Hypothalamus (tissue), 51 donors: ENCODE measurements at regions not wholly inside any gene's neighbourhood (a gene's known extent, or its start where the extent isn't known, plus 50 kb on each side); places are given as distances from the start of the nearest gene placed in this dataset.
A peak's percentile ranks its signal among the peaks of the same experiment; 100 is the strongest.
"Not testable (repeated sequence)": the region's sequence is repeated elsewhere in the genome, so short reads cannot be mapped to it uniquely, and the experiment has no call there.

ENCODE experiments used
- DNase-seq, 51 donors: peaks; one replicate each; lab custom pipeline; 2025; lab: John Stamatoyannopoulos, UW

DNA sequence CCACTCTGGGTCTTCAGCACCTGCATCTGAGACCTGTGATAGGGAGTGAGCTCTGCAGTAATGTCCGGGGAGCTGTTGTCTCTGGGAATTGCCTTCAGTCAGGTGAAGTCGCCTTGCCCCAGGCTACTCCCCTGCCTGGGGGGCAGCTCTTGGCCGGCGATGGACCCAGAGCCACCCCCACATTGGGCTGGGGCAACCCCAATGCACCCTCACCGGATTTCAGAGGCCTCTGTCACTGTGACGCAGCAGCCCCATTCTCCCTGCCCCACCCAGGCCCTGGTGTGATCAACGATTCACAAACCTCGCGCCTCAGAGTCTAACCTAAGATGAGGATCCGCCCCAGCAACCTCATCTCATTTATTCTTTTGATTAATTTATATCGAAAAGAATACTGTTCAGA, 303.6 kb downstream of the NDUFA10 start:
- DNase-seq, result no peak

DNA sequence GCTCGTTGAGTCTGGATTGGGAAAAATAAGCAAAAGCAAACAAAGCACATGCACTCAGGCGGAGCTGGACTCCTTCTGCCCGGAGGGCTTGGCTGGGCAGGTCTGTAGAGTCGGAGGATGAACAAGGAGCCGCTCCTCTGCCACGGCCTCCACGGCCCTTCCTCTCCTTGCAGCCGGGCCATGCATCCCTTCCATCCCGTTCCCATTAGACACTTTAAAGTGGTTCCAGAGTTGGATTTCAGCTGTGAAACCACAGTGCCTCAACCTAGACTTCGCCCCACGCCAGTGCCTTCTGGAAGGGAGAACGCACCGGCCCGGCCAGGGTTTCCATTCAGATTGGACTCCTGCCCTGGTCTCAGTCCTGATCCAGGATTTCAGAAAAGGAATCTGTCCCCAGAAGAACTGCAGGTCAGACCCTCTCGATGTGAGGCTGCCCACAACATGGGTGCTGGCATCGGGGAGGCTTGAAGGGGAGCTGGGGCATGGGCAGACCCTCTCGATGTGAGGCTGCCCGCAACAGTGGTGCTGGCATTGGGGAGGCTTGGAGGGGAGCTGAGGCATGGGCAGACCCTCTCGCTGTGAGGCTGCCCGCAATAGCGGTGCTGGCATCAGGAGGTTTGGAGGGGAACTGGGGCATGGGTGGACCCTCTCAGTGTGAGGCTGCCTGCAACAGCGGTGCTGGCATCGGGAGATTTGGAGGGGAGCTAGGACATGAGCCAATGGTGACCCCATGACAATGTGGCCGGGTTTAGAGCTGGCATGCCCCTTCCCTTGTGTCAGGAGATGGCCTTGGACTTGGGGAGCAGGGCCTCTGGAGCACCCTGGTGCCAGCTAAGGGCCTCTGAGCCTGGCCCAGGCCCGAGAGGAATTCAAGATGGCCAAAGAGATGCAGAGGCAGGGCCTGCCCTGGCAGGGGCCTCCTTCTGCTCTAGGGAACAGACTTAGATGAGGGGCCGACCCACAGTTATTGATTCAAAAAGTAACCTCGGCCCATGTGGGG, 304.5 kb downstream of the NDUFA10 start:
- no peak for DNase-seq

DNA sequence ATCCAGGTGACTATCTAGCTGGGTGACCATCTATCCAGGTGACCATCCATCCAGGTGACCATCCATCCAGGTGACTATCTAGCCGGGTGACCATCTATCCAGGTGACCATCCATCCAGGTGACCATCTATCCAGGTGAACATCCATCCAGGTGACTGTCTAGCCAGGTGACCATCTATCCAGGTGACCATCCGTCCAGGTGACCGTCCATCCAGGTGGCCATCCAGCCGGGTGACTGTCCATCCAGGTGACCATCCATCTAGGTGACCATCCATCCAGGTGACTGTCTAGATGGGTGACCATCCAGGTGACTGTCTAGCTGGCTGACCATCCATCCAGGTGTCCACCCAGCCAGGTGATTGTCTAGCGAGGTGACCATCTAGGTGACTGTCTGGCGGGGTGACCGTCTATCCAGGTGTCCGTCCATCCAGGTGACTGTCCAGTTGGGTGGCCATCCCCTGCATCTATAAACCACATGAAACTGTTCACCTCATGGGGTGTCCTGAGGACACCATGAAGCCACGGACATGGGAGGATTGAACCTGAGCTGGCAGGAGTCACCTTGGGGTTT, 305.3 kb downstream of the NDUFA10 start:
- no peak for DNase-seq

DNA sequence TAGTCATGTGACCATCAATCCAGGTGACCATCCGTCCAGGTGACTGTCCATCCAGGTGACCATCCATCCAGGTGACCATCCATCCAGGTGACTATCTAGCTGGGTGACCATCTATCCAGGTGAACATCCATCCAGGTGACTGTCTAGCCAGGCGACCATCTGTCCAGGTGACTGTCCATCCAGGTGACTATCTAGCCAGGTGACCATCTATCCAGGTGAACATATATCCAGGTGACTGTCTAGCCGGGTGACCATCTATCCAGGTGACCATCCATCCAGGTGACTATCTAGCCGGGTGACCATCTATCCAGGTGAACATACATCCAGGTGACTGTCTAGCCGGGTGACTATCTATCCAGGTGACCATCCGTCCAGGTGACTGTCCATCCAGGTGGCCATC, 306.2 kb downstream of the NDUFA10 start:
- not testable (repeated sequence) for DNase-seq

DNA sequence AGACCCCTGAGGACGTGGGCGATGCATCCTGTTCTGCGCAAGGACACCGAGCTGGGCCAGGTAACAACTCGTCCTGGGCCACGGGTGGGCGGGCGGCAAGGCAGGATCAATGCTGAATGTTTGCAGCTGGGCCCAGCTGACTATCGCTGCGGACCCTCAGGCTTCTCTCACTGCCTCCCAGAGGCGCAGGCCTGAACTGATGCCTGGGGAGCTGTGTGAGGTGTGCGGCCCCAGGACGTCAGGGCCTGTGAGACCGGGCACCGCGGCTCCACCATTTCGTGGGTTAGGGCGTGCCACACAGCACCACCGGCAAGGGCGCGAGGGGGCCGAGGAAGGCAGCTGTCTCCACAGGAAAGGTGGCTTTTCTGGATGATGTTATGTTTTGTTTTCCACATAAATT, 307.4 kb downstream of the NDUFA10 start:
- DNase-seq, result no peak

DNA sequence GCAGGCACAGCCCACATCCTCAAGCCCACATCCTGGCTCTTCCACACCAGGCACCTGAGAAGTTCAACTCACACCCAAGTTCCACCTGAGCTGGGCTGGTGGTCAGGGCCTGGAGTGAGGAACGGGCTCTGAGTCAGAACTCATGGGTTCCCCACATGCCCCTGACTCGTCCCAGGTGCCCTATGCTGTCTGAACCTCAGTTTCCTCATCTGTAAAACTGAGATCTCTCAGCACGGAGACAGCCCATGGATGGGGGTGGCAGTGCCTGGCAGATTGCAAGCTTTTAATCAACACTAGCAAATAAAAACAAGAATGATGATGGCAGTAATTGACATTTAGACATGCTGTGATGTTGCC, 307.8 kb downstream of the NDUFA10 start:
- DNase-seq, result no peak

DNA sequence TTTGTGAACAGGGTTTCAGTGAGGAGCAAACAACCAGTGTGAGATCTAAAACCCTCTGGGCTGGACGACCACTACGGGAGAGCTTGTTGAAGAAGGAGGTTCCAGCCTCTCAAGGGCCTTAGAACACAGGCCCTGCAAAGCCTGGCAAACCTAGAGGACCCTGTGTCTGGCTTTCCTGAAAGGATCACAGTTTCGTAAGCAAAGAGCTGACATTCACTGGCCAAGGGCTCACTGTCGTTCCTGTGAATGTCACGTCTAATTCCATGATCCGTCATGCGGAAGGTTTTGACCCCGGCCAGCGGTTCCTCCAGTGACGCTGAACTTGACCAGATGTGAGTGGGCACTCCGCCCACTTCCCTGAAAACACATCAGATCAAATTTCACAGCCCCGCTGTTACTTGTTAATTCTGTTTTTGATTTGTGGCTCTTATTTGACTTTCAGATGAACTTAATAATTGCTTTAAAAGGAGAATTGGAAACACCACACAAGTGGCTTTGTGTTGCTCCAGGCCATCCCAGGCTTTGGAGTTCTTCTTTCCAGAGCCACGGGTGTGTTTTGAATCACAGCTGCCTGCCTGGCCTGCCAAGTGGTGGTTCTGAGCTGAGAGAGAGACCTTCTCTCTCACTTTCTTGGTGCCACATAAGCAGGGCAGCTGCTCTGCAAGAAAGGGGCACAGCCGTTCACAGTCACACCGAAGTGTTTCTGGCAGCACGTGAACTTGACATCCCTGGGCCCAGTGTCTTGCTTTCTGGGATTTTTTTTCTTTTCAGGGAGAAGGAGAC, 308.4 kb downstream of the NDUFA10 start:
- peak in 31 of 51 donors; percentile 24 to 79 (median 46) for DNase-seq

DNA sequence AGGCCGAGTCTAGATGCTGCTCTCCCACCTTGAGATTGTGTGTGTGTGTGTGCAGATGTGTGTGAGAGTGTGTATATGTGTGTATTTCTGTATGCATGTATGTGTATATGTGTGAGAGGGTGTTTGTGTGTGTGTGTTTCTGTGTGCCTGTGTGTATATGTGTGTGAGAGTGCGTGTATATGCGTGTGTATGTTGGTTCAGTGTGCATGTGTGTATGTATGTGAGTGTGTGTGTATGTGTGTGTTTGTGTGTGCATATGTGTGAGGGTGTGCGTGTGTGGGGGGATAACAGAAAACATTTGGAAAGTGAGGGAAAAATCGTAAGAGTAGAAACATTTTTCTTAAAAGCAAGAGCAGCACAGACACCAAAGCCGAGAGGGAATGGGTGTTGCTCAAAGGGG, 309.1 kb downstream of the NDUFA10 start:
- no peak for DNase-seq

DNA sequence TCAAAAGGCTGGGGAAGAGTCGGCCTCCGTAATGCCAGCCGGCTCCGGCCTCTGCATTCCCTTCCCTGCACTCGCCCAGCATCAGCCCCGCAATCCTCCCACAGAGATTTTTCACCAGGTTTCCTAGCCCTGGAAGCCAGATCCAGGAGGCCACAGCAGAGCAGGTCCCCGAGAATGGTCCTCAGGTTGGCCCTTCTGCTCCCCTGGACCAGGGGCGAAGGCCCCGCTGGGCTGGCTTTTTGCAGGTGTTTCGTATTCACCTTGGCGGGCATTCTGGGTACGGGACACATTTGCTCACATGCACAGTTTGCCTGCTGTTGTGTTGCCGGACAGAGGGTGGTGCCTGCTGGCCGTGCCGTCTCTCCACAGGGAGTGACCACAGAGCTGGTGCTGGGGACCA, 309.5 kb downstream of the NDUFA10 start:
- peak in 1 of 51 donors; percentile 20 for DNase-seq

DNA sequence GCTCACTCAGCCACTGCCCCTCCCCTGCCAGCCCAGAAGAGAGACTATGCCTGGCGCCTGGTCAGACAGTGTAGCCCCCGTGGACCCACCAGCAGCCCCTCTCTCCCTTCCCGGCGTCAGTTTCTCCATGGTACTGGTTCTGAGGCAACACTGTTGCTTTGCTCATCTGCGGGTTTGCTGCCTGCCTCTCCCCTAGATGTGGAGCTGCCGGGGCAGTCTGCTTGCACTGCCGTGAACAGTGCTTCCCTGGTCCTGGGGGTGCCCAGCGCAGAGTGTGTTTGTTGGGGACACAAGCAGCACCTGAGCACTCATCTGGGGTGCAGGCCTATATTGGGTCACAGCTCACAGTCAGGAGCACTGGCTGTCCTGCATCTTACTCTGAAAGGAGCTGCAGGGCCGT, 309.9 kb downstream of the NDUFA10 start:
- DNase-seq, result no peak

DNA sequence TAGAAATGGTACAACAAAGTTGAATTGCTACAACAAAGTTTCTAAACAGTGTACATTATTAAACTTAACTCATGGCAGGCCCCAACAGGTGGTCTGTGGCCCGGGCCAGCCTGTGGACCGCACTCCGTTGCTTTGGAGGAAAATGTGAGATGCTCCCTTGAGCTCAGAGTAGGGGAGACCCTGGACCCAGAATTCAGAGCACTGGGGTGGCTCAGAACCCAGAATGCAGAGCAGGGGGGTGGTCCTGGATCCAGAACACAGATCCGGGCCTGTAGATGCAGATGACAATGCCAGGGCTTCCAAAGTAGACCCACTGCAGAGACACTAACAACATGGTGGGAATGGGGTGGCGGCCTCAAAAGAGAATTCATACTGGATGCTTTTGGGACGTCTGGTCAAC, 311.0 kb downstream of the NDUFA10 start:
- no peak for DNase-seq

DNA sequence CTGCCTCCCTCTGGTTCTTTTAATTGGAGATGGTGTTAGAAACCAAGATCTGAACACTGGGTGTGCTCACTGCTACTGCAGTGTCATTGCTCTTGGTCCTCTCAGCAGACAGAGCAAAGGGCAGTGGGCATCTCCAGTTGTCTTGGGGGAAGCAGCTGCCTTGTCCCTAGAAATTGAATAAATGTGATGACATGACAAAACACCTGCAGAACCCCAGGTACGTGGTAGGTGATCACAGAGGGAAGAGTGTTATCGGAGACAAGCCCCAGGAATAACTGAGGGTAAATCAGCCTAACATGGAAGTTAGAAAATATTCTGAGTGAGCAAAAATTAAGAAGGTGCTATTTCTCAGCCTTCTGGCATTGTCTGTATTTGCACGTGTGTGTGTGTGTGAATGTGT, 311.9 kb upstream of the HDAC4 start:
- DNase-seq, result no peak

DNA sequence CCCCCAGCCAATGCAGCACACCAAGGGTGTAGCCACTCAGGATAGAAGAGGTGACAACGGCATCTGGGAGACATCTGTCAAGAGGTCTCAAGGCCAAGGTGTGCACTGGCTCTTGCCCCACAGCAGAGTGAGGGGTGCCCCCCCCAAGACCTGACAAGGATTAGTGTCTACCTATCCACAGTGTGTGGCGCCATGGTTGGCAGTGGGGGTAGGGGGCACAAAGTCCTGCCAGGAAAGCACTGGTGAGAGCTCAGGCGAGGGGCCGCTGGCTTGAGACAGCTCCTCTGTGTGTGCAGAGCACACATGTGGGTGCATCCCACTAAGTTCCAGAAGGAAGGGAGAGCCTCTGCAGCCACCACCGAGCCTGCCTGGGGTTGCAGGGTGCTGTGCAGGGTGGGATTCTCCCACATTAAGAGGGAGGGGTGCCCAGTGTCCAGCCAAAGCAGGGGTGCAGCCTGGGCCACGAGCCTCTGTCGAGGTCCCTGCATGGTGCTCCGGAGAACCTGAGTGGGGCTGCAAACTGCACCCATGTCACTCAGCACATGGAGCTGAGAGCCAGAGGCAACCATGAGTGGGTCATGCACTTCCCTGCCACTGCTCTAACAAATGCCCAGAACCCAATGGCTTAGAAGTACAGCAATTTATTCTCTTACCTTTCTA, 311.2 kb upstream of the HDAC4 start:
- no peak for DNase-seq

DNA sequence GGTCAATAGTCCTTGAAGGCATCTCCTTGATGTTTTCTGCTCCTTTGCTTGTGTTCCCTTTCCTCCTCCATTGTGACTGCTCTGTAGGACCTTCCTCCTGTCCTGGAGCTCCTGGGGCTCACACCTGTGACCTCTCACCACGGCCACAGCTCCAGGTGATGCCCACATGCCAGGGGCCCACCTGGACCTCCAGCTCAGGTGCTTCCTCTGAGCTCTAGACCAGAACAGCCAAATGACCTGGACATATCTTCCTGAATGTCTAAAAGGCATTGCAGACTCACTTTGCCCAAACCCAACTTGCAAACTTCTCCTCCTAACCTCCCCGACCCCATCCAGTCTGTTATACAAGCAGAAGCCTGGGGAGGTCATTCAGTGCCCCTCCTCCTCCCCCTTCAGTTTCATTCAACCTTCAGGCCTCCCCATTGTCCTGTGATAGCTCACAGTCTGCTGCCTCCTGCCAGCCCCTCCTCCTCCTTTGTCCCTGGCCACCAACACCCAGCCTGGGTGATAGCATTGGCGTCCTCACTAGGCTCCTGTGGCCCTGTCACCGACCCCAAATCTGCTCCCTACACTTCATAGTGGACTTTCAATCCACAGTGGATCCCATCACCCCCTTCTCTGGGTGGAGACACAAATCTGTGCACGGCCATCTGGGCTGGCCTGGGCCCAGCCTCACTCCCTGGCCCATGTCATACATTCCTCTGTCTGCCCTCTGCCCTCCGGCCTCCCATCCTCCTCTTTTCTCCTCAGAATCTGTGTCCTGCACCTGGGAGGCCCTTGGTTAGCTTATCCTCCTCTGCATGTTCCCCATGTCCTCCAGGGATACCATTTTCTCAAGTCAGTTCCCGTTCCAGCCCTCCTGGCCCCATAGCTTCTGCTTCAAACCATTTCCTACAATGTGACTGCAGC, 310.4 kb upstream of the HDAC4 start:
- no peak for DNase-seq

DNA sequence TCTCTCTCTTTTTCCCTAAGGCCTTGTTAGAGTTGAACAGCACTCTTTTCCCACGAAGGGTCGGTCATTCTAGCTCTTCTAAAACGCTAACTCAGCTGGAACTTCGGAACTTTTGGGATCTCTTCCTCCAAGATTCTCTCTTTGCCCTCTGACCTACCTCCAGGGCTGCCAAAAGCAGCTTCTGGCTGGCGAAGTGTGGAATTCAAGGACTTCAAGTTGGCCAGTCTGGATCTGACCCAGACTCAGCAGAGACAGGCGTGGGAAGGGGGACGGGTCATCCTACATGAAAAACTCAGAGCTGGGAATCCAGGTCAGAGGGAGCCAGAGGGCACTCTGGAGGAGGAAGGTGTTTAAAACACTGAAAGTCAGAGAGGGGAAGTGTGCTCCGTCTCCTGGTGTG, 305.5 kb upstream of the HDAC4 start:
- peak in 8 of 51 donors; percentile 29 to 57 (median 38) for DNase-seq

DNA sequence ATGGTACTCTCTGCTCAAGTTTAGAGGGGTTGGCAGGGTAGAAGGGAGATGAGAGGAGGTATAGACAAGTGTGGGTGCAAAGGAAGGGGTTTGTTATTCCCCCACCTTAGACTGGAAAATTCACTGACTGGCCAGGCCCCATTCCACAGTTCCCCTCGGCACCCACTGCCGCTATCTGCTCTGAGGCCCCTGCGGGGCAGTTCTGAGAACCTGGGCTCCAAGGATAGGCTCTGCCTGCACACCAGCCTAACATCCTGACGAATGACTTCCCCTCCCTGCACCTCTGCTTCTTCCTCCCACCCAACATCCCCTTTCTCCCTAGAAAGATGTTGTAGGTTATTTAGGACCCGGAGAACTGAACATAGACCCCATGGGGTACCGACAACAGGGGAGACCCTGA, 303.9 kb upstream of the HDAC4 start:
- no peak for DNase-seq

DNA sequence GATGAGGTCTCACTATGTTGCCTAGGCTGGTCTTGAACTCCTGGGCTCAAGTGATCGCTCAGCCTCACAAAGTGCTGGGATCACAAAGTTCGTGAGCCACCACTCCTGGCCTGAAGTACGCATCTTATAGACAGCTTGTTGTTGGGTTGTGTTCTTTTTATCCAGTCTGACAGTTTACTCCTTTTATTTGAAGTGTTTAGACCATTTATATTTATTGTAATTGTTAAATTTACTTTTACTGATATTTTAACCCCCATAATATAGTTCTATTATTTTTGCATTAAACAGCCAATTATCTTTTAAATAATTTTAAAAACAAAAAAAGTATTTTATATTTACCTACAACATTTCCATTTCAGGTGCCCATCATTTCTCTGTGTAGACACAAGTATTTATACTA, 303.0 kb upstream of the HDAC4 start:
- DNase-seq, result no peak

DNA sequence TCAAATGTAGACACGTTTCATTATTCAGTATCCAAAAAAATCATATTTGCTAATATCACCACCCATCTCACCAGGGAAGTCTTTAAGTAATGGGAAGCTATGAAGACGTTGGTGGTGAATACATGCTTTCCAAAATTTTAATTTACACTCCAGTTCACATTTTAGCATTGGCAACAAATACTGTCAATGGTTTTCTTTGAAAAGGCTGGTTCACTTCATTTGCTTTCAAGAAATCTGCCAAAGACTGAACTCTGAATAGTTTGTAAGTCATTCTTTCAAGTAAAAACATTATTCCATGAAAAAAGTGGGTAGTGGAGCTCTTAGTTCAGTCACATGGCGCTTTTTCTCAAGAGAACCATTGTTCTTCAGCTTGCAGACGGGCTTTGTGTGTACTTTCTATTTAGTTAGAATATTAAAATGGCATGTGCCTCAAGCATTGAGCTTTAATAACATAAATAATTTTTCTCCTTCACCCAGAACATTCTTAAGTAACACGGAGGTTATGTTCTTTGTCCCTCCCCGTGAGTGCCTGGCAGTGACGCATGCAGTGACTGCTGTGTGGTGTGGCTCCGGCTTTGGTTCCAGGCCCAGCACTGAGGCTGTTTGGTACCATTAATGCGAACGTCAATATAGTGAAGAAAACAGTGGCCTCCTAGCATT, 300.0 kb upstream of the HDAC4 start:
- peak in 32 of 51 donors; percentile 16 to 76 (median 50) for DNase-seq
